ENCODE measurements at regions not wholly inside any gene's neighbourhood (a gene's known extent, or its start where the extent isn't known, plus 50 kb on each side); places are given as distances from the start of the nearest gene placed in this dataset.

- H3K9me1 ChIP-seq (replicated peaks; ENCODE audit: control insufficient read depth, extremely low read depth, insufficient read depth, low read length): no peaks in the 10 kb centered on the region
- no peaks in the 10 kb centered on the region for H3K9me3 ChIP-seq (replicated peaks; ENCODE audit: control insufficient read depth, insufficient read depth, low read length)
- H3K9ac ChIP-seq (replicated peaks; ENCODE audit: extremely low read depth, insufficient read depth, low read length): no peak overlapping the region
- H4K20me1 ChIP-seq (replicated peaks; ENCODE audit: control insufficient read depth, extremely low read depth, insufficient read depth, low read length): no peaks in the 10 kb centered on the region
- H2AFZ ChIP-seq (ENCODE audit: low read depth, low read length): no peak overlapping the region
- no peak overlapping the region for H3K4me3 ChIP-seq (replicated peaks in 1 of 3; ENCODE audit: insufficient read depth in 1 of 3, low read depth in 1 of 3, low read length in 3 of 3)
- no peaks in the 10 kb centered on the region for H3K36me3 ChIP-seq (ENCODE audit: control insufficient read depth in 2 of 2, extremely low read depth in 1 of 2, insufficient read depth in 2 of 2, low read length in 2 of 2)
- H3K27me3 ChIP-seq (ENCODE audit: control insufficient read depth in 2 of 2, insufficient read depth in 2 of 2, low read length in 2 of 2): no peaks in the 10 kb centered on the region
- DNase-seq (ENCODE audit: low read depth, low spot score) (no peak), FAIRE-seq (no peak)
- POLR2A ChIA-PET: interaction anchor here (0.6 kb wide), 1 partner anchor 70 kb away, joined by 4 read pairs; no protein-coding TSS in a partner anchor
- dilution Hi-C loops (cut with MboI; ENCODE audit: extremely low pct_ligation_motif_present, low sequenced_read_pairs) (no loop called here), intact Hi-C loops (cut with micrococcal nuclease) (no loop called here)
- CTCF ChIA-PET: interaction anchor here (1.7 to 2.0 kb wide), 2 partner anchors 9 to 11 kb away, joined by 4 to 11 read pairs; no protein-coding TSS in a partner anchor
- no peak overlapping the region for H3K27ac ChIP-seq (ENCODE audit: insufficient read depth, low read depth, low read length)
- no TSS peak for BruUV-seq (replicated peaks)
- TF ChIP-seq EZH2 (IDR thresholded peaks at IDR 0.05; ENCODE audit: borderline replicate concordance, low read depth, low read length, severe bottlenecking): no peak
- no peaks in the 10 kb centered on the region for H3K79me2 ChIP-seq (ENCODE audit: control insufficient read depth, insufficient read depth, low read length)
- peaks cover 22% of the 10 kb centered on the region for H3K4me1 ChIP-seq (ENCODE audit: control insufficient read depth, extremely low read depth, insufficient read depth, low read length)
- H3K4me2 ChIP-seq (ENCODE audit: insufficient read depth, low read length): no peak overlapping the region
Observed at GRCh38 chrX:120801426-120801825, 74.2 kb downstream of the CT47B1 start.

- ChIA-PET CTCF (no interaction called here), POLR2A (interaction anchor here (1.0 kb wide), 1 partner anchor 42 kb away, joined by 3 read pairs; no protein-coding TSS in a partner anchor)
- TF ChIP-seq POLR2A (IDR thresholded peaks at IDR 0.05; ENCODE audit: low read depth, low read length) (no peak), FOS (IDR thresholded peaks at IDR 0.05; ENCODE audit: borderline replicate concordance, insufficient read depth, low read length) (no peak), MYC (IDR thresholded peaks at IDR 0.05; ENCODE audit: low read depth, low read length) (no peak), CTCF (IDR thresholded peaks at IDR 0.05; ENCODE audit: extremely low read depth in 1 of 2, insufficient read depth in 1 of 2, low read depth in 1 of 2, low read length in 2 of 2) (no peak), MAX (IDR thresholded peaks at IDR 0.05; ENCODE audit: insufficient read depth, insufficient read length) (no peak), EZH2 (IDR thresholded peaks at IDR 0.05; ENCODE audit: borderline replicate concordance, low read depth, low read length, severe bottlenecking) (no peak), JUN (IDR thresholded peaks at IDR 0.05; ENCODE audit: borderline replicate concordance, insufficient read depth, insufficient read length, low read depth) (peak; percentile 66), POLR2AphosphoS5 (IDR thresholded peaks at IDR 0.05; ENCODE audit: insufficient read depth, low read depth, low read length) (no peak), GATA2 (IDR thresholded peaks at IDR 0.05; ENCODE audit: insufficient read depth, insufficient read length, low read depth, low read length) (peak; percentile 89)
- H2AFZ ChIP-seq (ENCODE audit: low read depth, low read length): peak overlapping the region; percentile 46
- dilution Hi-C loops (cut with MboI; ENCODE audit: extremely low pct_ligation_motif_present, low sequenced_read_pairs) (no loop called here), intact Hi-C loops (cut with micrococcal nuclease) (loop anchor here (1.0 to 10.0 kb wide), 3 partner anchors 60 to 543 kb away; partner anchors contain the start of gene ZBTB33)
- peak overlapping the region; percentile 86 for H3K27ac ChIP-seq (ENCODE audit: insufficient read depth, low read depth, low read length)
- DNase-seq (ENCODE audit: low read depth, low spot score): peak; percentile 78
- no peaks in the 10 kb centered on the region for H4K20me1 ChIP-seq (replicated peaks; ENCODE audit: control insufficient read depth, extremely low read depth, insufficient read depth, low read length)
- no peaks in the 10 kb centered on the region for H3K9me1 ChIP-seq (replicated peaks; ENCODE audit: control insufficient read depth, extremely low read depth, insufficient read depth, low read length)
- H3K4me2 ChIP-seq (ENCODE audit: insufficient read depth, low read length): peak overlapping the region; percentile 61
- FAIRE-seq: peak; percentile 67
- peaks cover 54% of the 10 kb centered on the region for H3K4me1 ChIP-seq (ENCODE audit: control insufficient read depth, extremely low read depth, insufficient read depth, low read length)
- no peaks in the 10 kb centered on the region for H3K9me3 ChIP-seq (replicated peaks; ENCODE audit: control insufficient read depth, insufficient read depth, low read length)
- BruUV-seq (replicated peaks): TSS peak; percentile 14
- H3K36me3 ChIP-seq (ENCODE audit: control insufficient read depth in 2 of 2, extremely low read depth in 1 of 2, insufficient read depth in 2 of 2, low read length in 2 of 2): no peaks in the 10 kb centered on the region
- H3K27me3 ChIP-seq (ENCODE audit: control insufficient read depth in 2 of 2, insufficient read depth in 2 of 2, low read length in 2 of 2): no peaks in the 10 kb centered on the region
- H3K4me3 ChIP-seq (replicated peaks in 1 of 3; ENCODE audit: insufficient read depth in 1 of 3, low read depth in 1 of 3, low read length in 3 of 3): no peak overlapping the region
- H3K9ac ChIP-seq (replicated peaks; ENCODE audit: extremely low read depth, insufficient read depth, low read length): peak overlapping the region; percentile 28
- H3K79me2 ChIP-seq (ENCODE audit: control insufficient read depth, insufficient read depth, low read length): no peaks in the 10 kb centered on the region
Observed at GRCh38 chrX:120797188-120797851, 78.3 kb downstream of the CT47B1 start.
